ENCODE measurements at regions not wholly inside any gene's neighbourhood (a gene's known extent, or its start where the extent isn't known, plus 50 kb on each side); places are given as distances from the start of the nearest gene placed in this dataset.
"Not testable (repeated sequence)": the region's sequence is repeated elsewhere in the genome, so short reads cannot be mapped to it uniquely, and the experiment has no call there.

- ATAC-seq: no peak
These were observed 293.5 kb downstream of the LTN1 start for GRCh38 chr21:28699186-28699585.

- ATAC-seq: no peak
These were observed 295.8 kb downstream of the LTN1 start for GRCh38 chr21:28696844-28697410.

- ATAC-seq: no peak
These were observed 299.2 kb downstream of the LTN1 start for GRCh38 chr21:28693476-28693875.

- no peak for ATAC-seq
These were observed 302.5 kb downstream of the LTN1 start for GRCh38 chr21:28690196-28690595.

DNA sequence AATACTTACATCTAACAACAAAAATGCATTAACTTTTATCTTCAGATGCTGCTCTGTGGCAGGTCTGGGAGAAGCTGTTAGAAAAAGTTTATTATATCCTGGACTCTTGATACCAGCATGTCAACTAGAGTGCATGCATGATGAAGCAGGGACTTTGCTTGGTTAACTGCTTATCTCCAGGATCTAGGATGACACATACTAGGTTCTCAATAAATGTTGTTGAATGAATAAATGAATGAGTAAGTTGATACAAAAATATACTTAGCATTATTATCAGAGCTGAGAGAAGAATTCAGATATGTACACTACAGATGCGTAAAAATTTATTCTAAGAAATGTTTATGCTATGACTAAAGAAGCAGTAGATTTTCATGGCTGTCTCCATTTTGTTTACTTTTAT is 304.3 kb downstream of the LTN1 start:
- ATAC-seq: no peak

DNA sequence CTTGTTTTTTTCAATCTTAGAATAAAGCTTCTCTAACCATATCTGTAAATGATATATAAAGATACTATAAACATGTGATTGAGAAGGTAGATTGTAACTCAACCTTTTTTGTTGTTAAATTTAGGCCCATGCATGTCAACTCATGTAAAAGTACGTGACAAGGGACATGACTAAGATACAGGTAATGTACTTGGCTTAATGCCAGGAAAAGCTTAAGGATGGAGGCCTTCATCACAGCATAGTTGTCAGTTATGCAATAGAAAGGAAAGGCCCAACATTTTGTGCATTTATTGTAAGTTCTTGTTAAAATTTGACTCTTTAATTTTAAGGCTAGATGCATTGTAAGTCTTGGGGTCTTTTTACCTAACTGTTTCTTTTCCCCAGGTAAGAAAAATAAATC is 305.1 kb downstream of the LTN1 start:
- peak; percentile 87 for ATAC-seq

DNA sequence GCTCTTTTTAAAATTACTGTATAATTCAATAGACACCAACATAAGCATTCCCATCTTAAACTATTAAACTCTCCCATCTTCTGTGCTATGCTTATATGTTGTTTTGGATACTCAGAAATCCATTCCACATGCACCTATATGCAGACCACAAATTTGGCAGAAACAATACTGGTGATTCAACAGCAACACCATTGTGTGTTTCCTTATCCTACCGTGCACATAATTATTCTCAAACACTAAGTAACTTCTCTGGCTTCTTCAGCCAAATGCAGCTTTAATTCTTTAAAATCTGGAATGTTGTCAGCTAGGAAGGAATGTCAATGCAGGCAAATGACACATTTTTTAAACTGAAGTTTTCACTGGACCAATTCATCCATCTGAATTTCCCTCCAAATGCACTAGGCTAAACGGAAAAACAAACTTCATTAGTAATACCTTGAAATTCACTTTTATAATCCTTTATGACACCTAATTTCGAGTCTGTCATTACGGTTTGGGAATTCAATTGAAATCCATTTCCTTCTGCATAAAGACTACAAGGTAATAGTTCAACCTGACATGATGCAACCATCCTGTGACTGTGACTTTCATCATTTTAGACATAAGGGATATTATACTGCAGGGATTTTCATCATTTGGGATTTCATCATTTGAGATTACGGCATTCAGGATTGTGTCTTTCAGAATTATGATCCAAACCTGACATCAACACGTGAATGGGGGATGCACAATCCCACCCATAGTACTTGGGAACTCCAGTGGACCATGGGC is 308.5 kb downstream of the LTN1 start:
- ATAC-seq: peak; percentile 85

DNA sequence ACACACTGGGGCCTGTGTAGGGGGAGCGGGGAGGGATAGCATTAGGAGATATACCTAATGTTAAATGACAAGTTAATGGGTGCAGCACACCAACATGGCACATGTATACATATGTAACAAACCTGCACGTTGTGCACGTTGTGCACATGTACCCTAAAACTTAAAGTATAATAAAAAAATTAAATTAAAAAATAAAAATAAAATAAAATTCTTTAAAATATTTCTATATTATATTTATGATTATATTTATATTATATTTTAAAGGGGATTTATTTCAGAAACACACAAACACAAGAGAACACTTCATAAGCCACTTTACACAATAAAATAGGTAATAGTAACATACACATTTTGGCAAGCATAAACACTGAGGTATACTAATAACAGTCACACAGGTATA is 309.8 kb downstream of the LTN1 start:
- ATAC-seq: not testable (repeated sequence)

- not testable (repeated sequence) for ATAC-seq
These were observed 315.6 kb downstream of the LTN1 start for GRCh38 chr21:28677096-28677495.

DNA sequence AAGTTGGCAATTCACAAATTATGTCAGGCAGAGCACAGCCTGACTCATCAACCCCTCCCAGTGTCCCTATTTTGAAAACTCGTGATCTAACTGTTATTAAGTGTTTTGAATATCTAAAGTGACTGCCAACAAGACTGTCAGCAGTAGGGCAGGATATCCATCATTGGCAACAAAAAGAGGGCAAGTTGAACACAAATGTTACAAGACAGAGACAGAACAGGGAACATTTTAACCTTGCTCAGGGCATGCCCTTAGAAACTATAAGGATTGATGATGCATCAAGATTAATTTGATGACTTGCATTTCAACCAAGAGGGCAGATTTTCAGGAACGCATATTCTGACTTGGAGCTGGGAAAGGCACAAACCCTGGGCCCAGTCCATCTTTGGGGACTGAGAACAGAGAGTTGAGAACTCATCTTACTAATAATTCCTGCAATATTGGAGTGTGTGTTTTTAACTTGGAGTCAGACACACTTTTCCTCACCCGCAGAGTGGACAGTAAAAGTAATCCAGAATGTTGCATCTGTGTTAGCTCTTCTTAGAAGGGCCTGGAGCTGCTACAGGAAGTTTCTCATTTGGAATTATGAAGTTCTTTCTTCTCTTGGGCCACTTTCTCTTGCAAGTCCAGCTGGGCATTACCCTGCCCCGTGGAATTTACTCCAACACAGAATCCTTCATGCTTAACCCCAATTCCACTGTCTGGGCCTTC is 317.2 kb downstream of the LTN1 start:
- ATAC-seq: peak; percentile 96

DNA sequence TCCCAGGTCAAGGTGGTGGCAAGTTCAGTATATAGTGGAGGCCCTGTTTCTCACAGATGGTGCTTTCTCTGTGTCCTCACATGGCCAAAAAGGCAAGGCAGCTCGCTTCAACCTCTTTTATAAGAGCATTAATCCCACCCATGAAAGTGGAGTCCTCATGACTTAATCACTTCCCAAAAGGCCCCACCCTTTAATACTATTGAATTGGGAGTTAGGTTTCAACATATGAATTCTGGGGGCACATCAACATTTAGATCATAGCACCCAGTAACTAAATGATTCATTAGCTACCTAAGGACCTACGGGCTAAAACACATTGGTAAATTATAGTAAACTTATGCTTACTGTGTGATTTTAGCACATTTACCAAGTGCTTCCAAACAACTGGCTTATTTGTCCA is 317.9 kb downstream of the LTN1 start:
- ATAC-seq: peak; percentile 51

GRCh38 chr21:28671549-28672195 is 321.0 kb downstream of the LTN1 start:
- ATAC-seq: no peak

GRCh38 chr21:28669971-28670653 is 322.6 kb downstream of the LTN1 start:
- no peak for ATAC-seq

DNA sequence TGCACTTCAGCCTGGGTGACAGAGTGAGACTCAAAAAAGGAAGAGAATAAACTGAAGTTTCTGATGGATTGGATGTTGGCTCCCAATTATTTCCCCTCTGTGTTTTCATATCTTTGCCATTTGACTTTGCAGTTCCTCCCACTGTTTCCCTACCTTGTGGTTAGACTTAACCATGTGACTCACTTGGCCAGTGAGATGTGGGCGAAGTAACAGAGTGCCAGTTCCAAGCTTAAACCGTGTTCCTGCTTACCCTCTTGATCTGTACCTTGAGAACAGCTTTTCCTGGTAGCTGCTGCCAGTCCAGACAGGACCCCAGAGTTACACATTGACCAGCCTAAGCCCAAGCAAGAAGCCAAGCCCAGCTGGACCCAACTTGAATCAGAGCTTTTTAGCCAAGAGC is 323.4 kb downstream of the LTN1 start:
- no peak for ATAC-seq

- no peak for ATAC-seq
These were observed 328.9 kb downstream of the LTN1 start for GRCh38 chr21:28663754-28664153.

DNA sequence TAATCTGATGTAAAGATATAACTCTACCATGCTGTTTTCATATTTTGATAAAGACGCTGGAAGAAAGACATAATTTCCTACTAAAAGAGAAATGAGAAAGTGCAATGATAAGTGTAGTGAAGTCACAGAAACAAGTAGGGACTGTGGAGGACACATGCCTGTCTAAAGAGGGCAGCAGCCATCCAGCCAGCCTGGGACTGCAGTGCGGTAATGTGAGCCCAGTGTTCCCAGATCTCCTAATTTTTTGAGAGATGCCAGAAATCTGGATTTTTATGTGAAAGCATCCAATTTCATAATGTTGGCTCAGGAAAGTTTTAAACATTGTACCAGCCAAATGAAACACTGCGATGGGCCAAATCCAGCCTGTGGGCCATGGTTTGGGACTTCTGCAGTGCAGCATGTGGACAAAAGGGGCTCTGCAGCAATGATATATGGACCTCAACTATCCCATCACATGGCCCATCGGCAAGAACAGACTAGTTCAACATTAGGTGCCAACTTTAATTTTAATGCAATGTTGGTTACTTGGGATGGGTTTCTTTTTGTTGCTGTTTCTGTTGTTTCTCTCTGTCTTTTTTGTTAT is 329.5 kb downstream of the LTN1 start:
- ATAC-seq: no peak

DNA sequence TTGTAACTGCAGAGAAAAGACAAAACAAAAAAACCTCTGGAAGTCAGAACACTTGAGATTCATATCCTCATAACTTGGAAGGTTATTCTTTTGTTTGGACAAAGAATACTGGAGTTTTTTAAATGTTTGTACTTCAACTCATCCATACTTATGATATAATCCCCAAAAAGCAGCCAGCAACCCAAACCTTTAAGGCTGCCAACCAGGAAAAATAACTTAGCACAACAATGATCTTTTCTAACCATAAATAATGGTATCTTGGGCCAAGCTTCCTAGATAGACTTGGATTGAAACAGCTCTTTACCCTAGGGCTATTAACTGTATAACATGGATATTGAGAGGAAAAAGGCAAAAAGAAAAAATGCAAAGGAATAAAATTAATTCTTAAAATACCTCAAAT is 335.1 kb downstream of the LTN1 start:
- no peak for ATAC-seq

GRCh38 chr21:28655471-28655870 is 337.2 kb downstream of the LTN1 start:
- no peak for ATAC-seq

DNA sequence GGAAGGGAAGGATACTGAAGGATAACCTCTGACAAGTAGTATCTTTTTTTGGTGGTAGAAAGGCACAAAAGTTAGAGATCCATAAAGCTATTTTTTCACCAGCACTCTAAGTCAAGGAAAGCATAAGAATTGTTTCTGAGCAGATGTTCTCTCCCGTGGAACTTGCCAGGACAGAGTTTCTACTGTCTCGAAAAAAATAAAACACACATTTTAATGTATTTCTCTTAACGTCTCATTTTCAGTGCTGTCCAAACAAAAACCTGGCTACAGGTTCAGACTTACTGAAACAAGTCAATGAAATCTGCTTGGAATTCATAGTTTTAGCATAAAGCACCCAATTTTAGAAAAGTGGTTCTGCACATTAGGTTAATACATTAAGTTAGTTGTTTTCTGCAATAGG is 338.3 kb downstream of the LTN1 start:
- no peak for ATAC-seq

DNA sequence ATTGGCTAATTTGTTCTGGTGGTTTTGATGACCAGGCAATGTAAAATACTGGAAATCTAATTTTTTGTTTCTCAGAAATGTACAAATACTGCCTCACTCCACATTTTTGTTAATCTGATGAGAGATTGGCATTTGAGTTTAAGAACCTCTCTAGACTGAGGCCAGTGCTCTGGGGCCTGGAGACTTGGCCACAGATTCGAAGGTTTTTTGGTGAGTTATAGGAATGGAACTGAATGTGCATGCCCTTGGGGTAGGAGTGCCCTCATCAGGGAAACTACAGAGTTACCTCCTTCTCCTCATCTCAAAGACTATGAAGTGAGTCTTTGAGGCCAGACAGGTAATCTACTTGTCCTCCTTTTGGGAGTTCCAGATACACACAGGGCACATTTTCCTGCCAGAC is 347.9 kb downstream of the LTN1 start:
- no peak for ATAC-seq

GRCh38 chr21:28642891-28643290 is 349.8 kb downstream of the LTN1 start:
- ATAC-seq: no peak

GRCh38 chr21:28641731-28642130 is 350.9 kb downstream of the LTN1 start:
- no peak for ATAC-seq

All from esophagus mucosa (tissue), 1 donor.